ENCODE measurements at regions not wholly inside any gene's neighbourhood (a gene's known extent, or its start where the extent isn't known, plus 50 kb on each side); places are given as distances from the start of the nearest gene placed in this dataset.

DNA sequence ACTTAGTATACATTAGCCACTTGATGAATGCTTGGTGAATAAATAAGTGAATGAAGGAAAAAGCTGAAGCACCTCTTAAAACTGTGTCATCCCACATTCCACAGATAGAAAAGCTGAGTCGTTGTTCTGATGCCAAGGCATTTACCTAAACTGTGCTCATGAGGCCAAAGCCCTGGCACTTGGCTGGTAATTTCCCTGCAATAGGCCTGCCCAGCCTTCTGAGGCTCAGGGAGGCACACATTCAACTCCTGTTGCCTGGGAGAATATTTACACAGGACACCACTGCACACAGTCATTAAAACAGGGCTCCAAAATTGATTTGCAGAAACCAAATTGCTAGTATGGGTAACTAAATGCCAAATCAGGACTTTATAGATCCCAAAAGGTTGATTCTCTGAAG is 333.0 kb upstream of the C16orf82 start:
- Histone ChIP-seq H3K9me3 (no peaks in the 10 kb centered on the region; the same call in 1 of the 2 replicates), H3K36me3 (replicated peaks) (no peaks in the 10 kb centered on the region), H3K27me3 (ENCODE audit: low read depth) (no peaks in the 10 kb centered on the region), H3K4me3 (no peak overlapping the region), H3K4me1 (no peaks in the 10 kb centered on the region)
- no peak for DNase-seq (ENCODE audit: low spot score in 2 of 2)
- in situ Hi-C loops (cut with MboI; ENCODE audit: low sequenced_read_pairs), result no loop called here

DNA sequence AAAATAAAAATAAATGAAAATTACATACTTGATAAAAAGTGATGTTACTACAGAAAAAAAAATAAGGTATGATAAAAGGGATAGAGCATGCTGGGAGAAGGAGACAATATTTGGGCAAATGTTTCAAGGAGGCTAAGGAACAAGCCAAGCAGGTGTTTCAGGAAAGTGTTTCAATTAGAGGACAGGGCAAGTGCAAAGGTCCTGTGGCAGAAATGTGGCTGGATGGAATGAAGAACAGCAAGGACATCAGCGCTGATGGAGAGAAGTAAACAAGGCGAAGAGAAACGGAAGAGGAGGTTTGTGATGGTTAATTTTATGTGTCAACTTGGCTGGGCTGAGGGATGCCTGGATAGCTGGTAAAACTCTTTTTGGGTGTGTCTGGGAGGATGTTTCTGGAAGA is 331.2 kb upstream of the C16orf82 start:
- DNase-seq (ENCODE audit: low spot score in 2 of 2), result no peak
- no peak overlapping the region for H3K4me3 ChIP-seq
- H3K4me1 ChIP-seq, result no peaks in the 10 kb centered on the region
- in situ Hi-C loops (cut with MboI; ENCODE audit: low sequenced_read_pairs), result no loop called here
- H3K27me3 ChIP-seq (ENCODE audit: low read depth), result no peaks in the 10 kb centered on the region
- H3K36me3 ChIP-seq (replicated peaks), result no peaks in the 10 kb centered on the region
- H3K9me3 ChIP-seq, result no peaks in the 10 kb centered on the region; the same call in 1 of the 2 replicates

- H3K36me3 ChIP-seq (replicated peaks), result no peaks in the 10 kb centered on the region
- H3K9me3 ChIP-seq, result no peaks in the 10 kb centered on the region; the same call in 1 of the 2 replicates
- no peaks in the 10 kb centered on the region for H3K4me1 ChIP-seq
- DNase-seq (ENCODE audit: low spot score in 2 of 2), result no peak
- no peak overlapping the region for H3K4me3 ChIP-seq
- H3K27me3 ChIP-seq (ENCODE audit: low read depth), result no peaks in the 10 kb centered on the region
- in situ Hi-C loops (cut with MboI; ENCODE audit: low sequenced_read_pairs), result no loop called here
Measured at GRCh38 chr16:26736084-26736483, 330.6 kb upstream of the C16orf82 start.

DNA sequence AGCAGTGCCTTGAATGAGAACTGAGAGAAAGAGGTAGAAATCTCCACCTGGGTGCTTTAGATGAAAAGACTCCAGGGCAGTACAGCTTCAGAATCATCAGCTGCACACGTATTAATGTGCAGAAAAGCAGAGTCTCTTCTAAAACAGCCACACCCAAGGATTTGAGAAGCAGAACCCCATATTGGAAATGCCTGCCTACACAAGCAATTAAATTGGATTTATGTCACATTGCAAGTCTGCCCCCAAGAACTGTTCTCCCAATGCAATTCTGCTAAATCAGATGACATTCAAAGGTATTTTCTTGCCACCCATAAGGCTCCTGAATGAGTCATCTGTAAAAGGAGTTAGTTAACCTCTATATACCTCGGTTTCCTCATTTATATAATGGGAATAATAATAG is 326.0 kb upstream of the C16orf82 start:
- H3K4me3 ChIP-seq, result no peak overlapping the region
- in situ Hi-C loops (cut with MboI; ENCODE audit: low sequenced_read_pairs), result no loop called here
- DNase-seq (ENCODE audit: low spot score in 2 of 2), result no peak
- no peaks in the 10 kb centered on the region for H3K4me1 ChIP-seq
- no peaks in the 10 kb centered on the region for H3K36me3 ChIP-seq (replicated peaks)
- no peaks in the 10 kb centered on the region for H3K27me3 ChIP-seq (ENCODE audit: low read depth)
- no peaks in the 10 kb centered on the region; the same call in 1 of the 2 replicates for H3K9me3 ChIP-seq

DNA sequence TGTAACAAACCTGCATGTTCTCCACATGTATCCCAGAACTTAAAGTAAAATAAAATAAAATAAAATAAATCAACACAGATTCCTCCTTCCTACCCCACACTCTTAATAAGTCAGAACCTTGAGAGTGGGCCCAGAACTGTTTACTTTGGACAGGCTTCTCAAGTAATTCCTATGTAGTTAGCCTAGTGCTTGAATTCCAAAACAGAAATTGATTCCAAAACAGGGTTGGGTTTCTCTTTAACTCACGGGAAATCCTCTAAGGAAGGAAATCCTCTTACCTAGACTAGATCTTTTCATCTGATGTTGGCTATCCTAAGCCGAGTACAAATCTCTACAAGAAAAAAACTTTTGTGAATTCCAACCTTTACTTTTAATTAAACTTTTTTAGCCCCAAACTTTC is 324.7 kb upstream of the C16orf82 start:
- H3K4me3 ChIP-seq, result no peak overlapping the region
- H3K4me1 ChIP-seq, result no peaks in the 10 kb centered on the region
- no peaks in the 10 kb centered on the region for H3K36me3 ChIP-seq (replicated peaks)
- DNase-seq (ENCODE audit: low spot score in 2 of 2), result no peak
- no peaks in the 10 kb centered on the region for H3K27me3 ChIP-seq (ENCODE audit: low read depth)
- in situ Hi-C loops (cut with MboI; ENCODE audit: low sequenced_read_pairs), result no loop called here
- no peaks in the 10 kb centered on the region for H3K9me3 ChIP-seq

DNA sequence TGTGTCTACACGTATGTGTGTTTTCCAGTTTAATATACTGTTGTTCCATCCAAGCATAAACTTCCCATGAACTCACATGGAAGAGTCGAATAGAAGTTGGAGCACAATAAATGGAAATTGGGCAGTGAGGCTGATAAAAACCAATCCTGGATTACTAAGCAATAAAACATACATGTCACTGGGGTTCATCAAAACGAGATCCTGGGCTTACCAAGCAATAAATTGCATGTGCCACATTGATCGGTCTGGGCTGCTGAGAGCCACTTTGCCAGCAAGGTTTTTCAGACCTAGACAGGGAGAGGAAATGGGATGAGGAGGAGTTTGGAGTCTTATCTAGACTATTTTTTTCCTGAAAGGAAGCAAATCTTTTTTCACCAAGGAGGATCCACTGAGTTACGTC is 322.3 kb upstream of the C16orf82 start:
- H3K4me1 ChIP-seq, result no peaks in the 10 kb centered on the region
- in situ Hi-C loops (cut with MboI; ENCODE audit: low sequenced_read_pairs), result no loop called here
- no peaks in the 10 kb centered on the region for H3K36me3 ChIP-seq (replicated peaks)
- H3K4me3 ChIP-seq, result no peak overlapping the region
- no peak for DNase-seq (ENCODE audit: low spot score in 2 of 2)
- no peaks in the 10 kb centered on the region for H3K9me3 ChIP-seq
- no peaks in the 10 kb centered on the region for H3K27me3 ChIP-seq (ENCODE audit: low read depth)

- no peak overlapping the region for H3K4me3 ChIP-seq
- no peaks in the 10 kb centered on the region for H3K4me1 ChIP-seq
- H3K36me3 ChIP-seq (replicated peaks), result no peaks in the 10 kb centered on the region
- no peak for DNase-seq (ENCODE audit: low spot score in 2 of 2)
- no peaks in the 10 kb centered on the region for H3K27me3 ChIP-seq (ENCODE audit: low read depth)
- no peaks in the 10 kb centered on the region for H3K9me3 ChIP-seq
- in situ Hi-C loops (cut with MboI; ENCODE audit: low sequenced_read_pairs), result no loop called here
Measured at GRCh38 chr16:26747760-26748159, 319.0 kb upstream of the C16orf82 start.

- Histone ChIP-seq H3K36me3 (replicated peaks) (no peaks in the 10 kb centered on the region), H3K4me3 (no peak overlapping the region), H3K4me1 (no peaks in the 10 kb centered on the region), H3K27me3 (ENCODE audit: low read depth) (no peaks in the 10 kb centered on the region), H3K9me3 (no peaks in the 10 kb centered on the region)
- DNase-seq (ENCODE audit: low spot score in 2 of 2), result no peak
- in situ Hi-C loops (cut with MboI; ENCODE audit: low sequenced_read_pairs), result no loop called here
Measured at GRCh38 chr16:26749072-26749471, 317.7 kb upstream of the C16orf82 start.

DNA sequence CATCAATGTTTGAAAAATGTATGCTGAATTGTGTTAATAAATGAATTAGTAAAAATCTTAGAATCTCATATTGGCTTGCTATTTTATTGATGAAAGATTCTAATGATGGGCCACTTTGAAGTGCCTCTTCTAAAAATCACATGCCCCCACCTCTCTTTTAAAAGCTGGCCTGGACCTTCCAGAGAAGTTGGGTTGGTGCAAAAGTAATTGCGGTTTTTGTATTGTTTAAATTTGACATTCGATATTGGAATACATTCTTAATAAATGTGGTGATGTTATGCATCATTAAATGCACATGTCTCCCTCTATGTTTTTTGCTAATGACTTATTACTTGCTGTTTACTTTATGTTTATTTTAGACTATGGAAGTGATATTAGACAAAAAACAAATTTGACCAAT is 314.6 kb upstream of the C16orf82 start:
- no peak overlapping the region for H3K4me3 ChIP-seq
- H3K9me3 ChIP-seq, result no peaks in the 10 kb centered on the region
- in situ Hi-C loops (cut with MboI; ENCODE audit: low sequenced_read_pairs), result no loop called here
- no peaks in the 10 kb centered on the region for H3K36me3 ChIP-seq (replicated peaks)
- no peaks in the 10 kb centered on the region for H3K4me1 ChIP-seq
- DNase-seq (ENCODE audit: low spot score in 2 of 2), result no peak
- no peaks in the 10 kb centered on the region for H3K27me3 ChIP-seq (ENCODE audit: low read depth)

DNA sequence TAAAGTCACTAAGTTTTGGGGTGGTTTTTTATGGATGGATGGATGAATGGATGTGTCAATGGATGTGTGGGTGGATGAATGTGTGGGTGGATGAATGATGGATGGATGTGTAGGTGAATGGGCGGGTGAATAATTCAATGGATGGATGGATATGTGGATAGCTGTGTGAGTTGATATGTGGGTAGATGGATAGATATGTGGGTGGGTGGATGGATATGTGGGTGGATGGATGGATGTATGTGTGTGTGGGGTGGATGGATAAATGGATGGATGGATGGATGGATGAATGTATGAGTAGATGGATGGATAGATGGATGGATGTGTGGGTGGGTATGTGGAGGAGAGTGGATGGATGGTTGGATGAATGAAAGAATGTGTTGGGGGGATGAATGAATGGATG is 310.1 kb upstream of the C16orf82 start:
- no peaks in the 10 kb centered on the region for H3K36me3 ChIP-seq (replicated peaks)
- H3K4me1 ChIP-seq, result no peaks in the 10 kb centered on the region
- in situ Hi-C loops (cut with MboI; ENCODE audit: low sequenced_read_pairs), result no loop called here
- H3K9me3 ChIP-seq, result no peaks in the 10 kb centered on the region
- H3K4me3 ChIP-seq, result no peak overlapping the region
- no peaks in the 10 kb centered on the region for H3K27me3 ChIP-seq (ENCODE audit: low read depth)
- DNase-seq (ENCODE audit: low spot score in 2 of 2), result no peak

- in situ Hi-C loops (cut with MboI; ENCODE audit: low sequenced_read_pairs), result no loop called here
- H3K9me3 ChIP-seq, result no peaks in the 10 kb centered on the region
- H3K36me3 ChIP-seq (replicated peaks), result no peaks in the 10 kb centered on the region
Measured at GRCh38 chr16:26762594-26762993, 304.1 kb upstream of the C16orf82 start.

GRCh38 chr16:26765087-26765486 is 301.6 kb upstream of the C16orf82 start:
- H3K4me3 ChIP-seq, result no peak overlapping the region

More at GRCh38 chr16:26762594-26762993, 304.1 kb upstream of the C16orf82 start:
- Histone ChIP-seq H3K4me3 (no peak overlapping the region), H3K4me1 (no peaks in the 10 kb centered on the region), H3K27me3 (ENCODE audit: low read depth) (no peaks in the 10 kb centered on the region)
- DNase-seq (ENCODE audit: low spot score in 2 of 2), result no peak

GRCh38 chr16:26768385-26769010 is 298.2 kb upstream of the C16orf82 start:
- no peak overlapping the region for H3K4me3 ChIP-seq
- H3K36me3 ChIP-seq (replicated peaks), result no peaks in the 10 kb centered on the region
- no peaks in the 10 kb centered on the region for H3K27me3 ChIP-seq (ENCODE audit: low read depth)
- H3K4me1 ChIP-seq, result no peaks in the 10 kb centered on the region
- H3K9me3 ChIP-seq, result no peaks in the 10 kb centered on the region
- in situ Hi-C loops (cut with MboI; ENCODE audit: low sequenced_read_pairs), result no loop called here
- DNase-seq (ENCODE audit: low spot score in 2 of 2), result no peak

More at GRCh38 chr16:26765087-26765486, 301.6 kb upstream of the C16orf82 start:
- DNase-seq (ENCODE audit: low spot score in 2 of 2), result no peak
- no peaks in the 10 kb centered on the region for H3K4me1 ChIP-seq
- H3K27me3 ChIP-seq (ENCODE audit: low read depth), result no peaks in the 10 kb centered on the region
- H3K36me3 ChIP-seq (replicated peaks), result no peaks in the 10 kb centered on the region
- in situ Hi-C loops (cut with MboI; ENCODE audit: low sequenced_read_pairs), result no loop called here
- H3K9me3 ChIP-seq, result no peaks in the 10 kb centered on the region

GRCh38 chr16:26770547-26770946 is 296.2 kb upstream of the C16orf82 start:
- in situ Hi-C loops (cut with MboI; ENCODE audit: low sequenced_read_pairs), result no loop called here
- no peak overlapping the region for H3K4me3 ChIP-seq
- H3K36me3 ChIP-seq (replicated peaks), result no peaks in the 10 kb centered on the region
- no peak for DNase-seq (ENCODE audit: low spot score in 2 of 2)
- H3K9me3 ChIP-seq, result peaks cover 4% of the 10 kb centered on the region; the same call in 1 of the 2 replicates
- no peaks in the 10 kb centered on the region for H3K4me1 ChIP-seq
- H3K27me3 ChIP-seq (ENCODE audit: low read depth), result no peaks in the 10 kb centered on the region

DNA sequence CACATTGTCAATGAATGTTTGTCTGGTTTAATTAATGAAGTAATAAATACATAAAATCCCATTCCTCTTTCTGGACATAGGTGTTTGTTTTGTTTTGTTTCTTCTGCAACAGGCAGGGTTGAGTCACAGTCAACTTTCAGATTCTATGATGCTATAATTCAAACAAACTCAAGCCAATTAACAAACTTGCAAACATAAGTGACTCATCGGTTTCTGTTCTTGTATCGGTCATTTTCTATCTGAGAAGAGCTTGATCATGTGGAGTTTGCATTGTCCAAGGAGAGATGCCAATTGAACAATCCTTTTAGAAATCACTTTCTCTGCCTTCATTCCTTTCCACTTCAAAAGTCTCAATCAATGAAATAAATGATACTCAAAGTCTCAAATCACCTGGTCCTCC is 294.2 kb upstream of the C16orf82 start:
- no peaks in the 10 kb centered on the region for H3K36me3 ChIP-seq (replicated peaks)
- H3K4me3 ChIP-seq, result no peak overlapping the region
- H3K9me3 ChIP-seq, result peaks cover 4% of the 10 kb centered on the region; the same call in 1 of the 2 replicates
- no peak for DNase-seq (ENCODE audit: low spot score in 2 of 2)
- no peaks in the 10 kb centered on the region for H3K27me3 ChIP-seq (ENCODE audit: low read depth)
- in situ Hi-C loops (cut with MboI; ENCODE audit: low sequenced_read_pairs), result no loop called here
- no peaks in the 10 kb centered on the region for H3K4me1 ChIP-seq
